K562 (cell line): ENCODE measurements at regions not wholly inside any gene's neighbourhood (a gene's known extent, or its start where the extent isn't known, plus 50 kb on each side); places are given as distances from the start of the nearest gene placed in this dataset.

ENCODE experiments used
- CBFA2T3 ChIP-seq: fragments of 450-650 bp; IDR thresholded peaks from 2 replicates; pipeline ENCODE4 v1.6.1; 2017
- CHD2 ChIP-seq: IDR thresholded peaks from 2 replicates; pipeline ENCODE4 v1.6.1; 2011; ENCODE audit warnings: low read depth, low read length
- ETV6 ChIP-seq, 3 experiments: fragments of 150-350 bp in 1 of 3; sonication (generic) in 1 of 3; formaldehyde crosslinking in 1 of 3; IDR thresholded peaks; 2 replicates each; pipeline versions ENCODE4 v1.6.1 to v1.8.0; 2014 to 2022; ENCODE audit warnings: borderline replicate concordance in 2 of 3, low read depth in 2 of 3, antibody characterized with exemption in 1 of 3, low read length in 1 of 3, mild to moderate bottlenecking in 1 of 3, missing genetic modification reagents in 1 of 3
- EZH2 ChIP-seq: IDR thresholded peaks from 2 replicates; pipeline ENCODE4 v1.6.1; 2012; ENCODE audit warnings: low read depth, mild to moderate bottlenecking, inconsistent platforms, low read length, borderline replicate concordance
- NFIC ChIP-seq: fragments of 450-650 bp; IDR thresholded peaks from 2 replicates; pipeline ENCODE4 v1.6.1; 2017; ENCODE audit warnings: mild to moderate bottlenecking, inconsistent platforms
- NR3C1 ChIP-seq: sonication (generic); formaldehyde crosslinking; IDR thresholded peaks from 2 replicates; pipeline ENCODE4 v1.8.1; 2022; ENCODE audit warnings: missing genetic modification reagents
- POLR2AphosphoS2 ChIP-seq: IDR thresholded peaks from 2 replicates; pipeline ENCODE4 v1.6.1; 2012; ENCODE audit warnings: low read length, improper control_type of control experiment
- POLR2AphosphoS5 ChIP-seq: IDR thresholded peaks from 2 replicates; pipeline ENCODE4 v1.6.1; 2011; ENCODE audit warnings: mild to moderate bottlenecking, low read depth, low read length, moderate library complexity; ENCODE audit not compliant: control insufficient read depth, insufficient read depth
- SMC3 ChIP-seq: conservative IDR thresholded peaks from 2 replicates; pipeline ENCODE4 v1.6.1; 2011; ENCODE audit warnings: low read depth, low read length, improper control_type of control experiment; ENCODE audit not compliant: insufficient read depth
- TRIM28 ChIP-seq: fragments of 450-650 bp; IDR thresholded peaks from 2 replicates; pipeline ENCODE4 v1.6.1; 2017
- TF ChIP-seq, protein P1 (sequence below), 3 experiments: IDR thresholded peaks in 2 of 3; conservative IDR thresholded peaks in 1 of 3; 2 replicates each; pipeline ENCODE4 v1.5.1; 2011 to 2012; ENCODE audit warnings: low read length in 3 of 3, mild to moderate bottlenecking in 3 of 3, control low read depth in 2 of 3, improper control_type of control experiment in 1 of 3, inconsistent platforms in 1 of 3, low read depth in 1 of 3, mixed read lengths in 1 of 3, moderate library complexity in 1 of 3; ENCODE audit not compliant: insufficient read depth in 2 of 3
- TF ChIP-seq, protein P2 (sequence below): fragments of 450-650 bp; IDR thresholded peaks from 2 replicates; pipeline ENCODE4 v1.6.1; 2016; ENCODE audit warnings: borderline replicate concordance
- TF ChIP-seq, protein P3 (sequence below): fragments of 450-650 bp; formaldehyde crosslinking; IDR thresholded peaks from 2 replicates; pipeline ENCODE4 v1.4.0; 2020; ENCODE audit warnings: mild to moderate bottlenecking
- TF ChIP-seq, protein P4 (sequence below): fragments of 250-450 bp; sonication (Bioruptor Pico); IDR thresholded peaks from 2 replicates; pipeline ENCODE4 v1.5.0; 2022; ENCODE audit warnings: mild to moderate bottlenecking

- TF ChIP-seq, protein P1, sequence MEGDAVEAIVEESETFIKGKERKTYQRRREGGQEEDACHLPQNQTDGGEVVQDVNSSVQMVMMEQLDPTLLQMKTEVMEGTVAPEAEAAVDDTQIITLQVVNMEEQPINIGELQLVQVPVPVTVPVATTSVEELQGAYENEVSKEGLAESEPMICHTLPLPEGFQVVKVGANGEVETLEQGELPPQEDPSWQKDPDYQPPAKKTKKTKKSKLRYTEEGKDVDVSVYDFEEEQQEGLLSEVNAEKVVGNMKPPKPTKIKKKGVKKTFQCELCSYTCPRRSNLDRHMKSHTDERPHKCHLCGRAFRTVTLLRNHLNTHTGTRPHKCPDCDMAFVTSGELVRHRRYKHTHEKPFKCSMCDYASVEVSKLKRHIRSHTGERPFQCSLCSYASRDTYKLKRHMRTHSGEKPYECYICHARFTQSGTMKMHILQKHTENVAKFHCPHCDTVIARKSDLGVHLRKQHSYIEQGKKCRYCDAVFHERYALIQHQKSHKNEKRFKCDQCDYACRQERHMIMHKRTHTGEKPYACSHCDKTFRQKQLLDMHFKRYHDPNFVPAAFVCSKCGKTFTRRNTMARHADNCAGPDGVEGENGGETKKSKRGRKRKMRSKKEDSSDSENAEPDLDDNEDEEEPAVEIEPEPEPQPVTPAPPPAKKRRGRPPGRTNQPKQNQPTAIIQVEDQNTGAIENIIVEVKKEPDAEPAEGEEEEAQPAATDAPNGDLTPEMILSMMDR (IDR thresholded peaks at IDR 0.05 in 2 of 3, conservative IDR thresholded peaks at IDR 0.05 in 1 of 3; ENCODE audit: insufficient read depth in 2 of 3, low read depth in 1 of 3, low read length in 3 of 3) = no peak
- TF ChIP-seq, protein P2, sequence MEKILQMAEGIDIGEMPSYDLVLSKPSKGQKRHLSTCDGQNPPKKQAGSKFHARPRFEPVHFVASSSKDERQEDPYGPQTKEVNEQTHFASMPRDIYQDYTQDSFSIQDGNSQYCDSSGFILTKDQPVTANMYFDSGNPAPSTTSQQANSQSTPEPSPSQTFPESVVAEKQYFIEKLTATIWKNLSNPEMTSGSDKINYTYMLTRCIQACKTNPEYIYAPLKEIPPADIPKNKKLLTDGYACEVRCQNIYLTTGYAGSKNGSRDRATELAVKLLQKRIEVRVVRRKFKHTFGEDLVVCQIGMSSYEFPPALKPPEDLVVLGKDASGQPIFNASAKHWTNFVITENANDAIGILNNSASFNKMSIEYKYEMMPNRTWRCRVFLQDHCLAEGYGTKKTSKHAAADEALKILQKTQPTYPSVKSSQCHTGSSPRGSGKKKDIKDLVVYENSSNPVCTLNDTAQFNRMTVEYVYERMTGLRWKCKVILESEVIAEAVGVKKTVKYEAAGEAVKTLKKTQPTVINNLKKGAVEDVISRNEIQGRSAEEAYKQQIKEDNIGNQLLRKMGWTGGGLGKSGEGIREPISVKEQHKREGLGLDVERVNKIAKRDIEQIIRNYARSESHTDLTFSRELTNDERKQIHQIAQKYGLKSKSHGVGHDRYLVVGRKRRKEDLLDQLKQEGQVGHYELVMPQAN = no peak
- TF ChIP-seq NFIC (no peak), TRIM28 (no peak), CBFA2T3 (no peak), POLR2AphosphoS5 (no peak), CHD2 (no peak), NR3C1 (no peak), POLR2AphosphoS2 (no peak), EZH2 (no peak), ETV6 (IDR thresholded peaks at IDR 0.05; ENCODE audit: borderline replicate concordance in 1 of 2, low read depth in 2 of 2, low read length in 1 of 2) (no peak), ETV6 (CRISPR knock-in tag; IDR thresholded peaks at IDR 0.05; ENCODE audit: borderline replicate concordance) (no peak), SMC3 (no peak)
- TF ChIP-seq, protein P3, sequence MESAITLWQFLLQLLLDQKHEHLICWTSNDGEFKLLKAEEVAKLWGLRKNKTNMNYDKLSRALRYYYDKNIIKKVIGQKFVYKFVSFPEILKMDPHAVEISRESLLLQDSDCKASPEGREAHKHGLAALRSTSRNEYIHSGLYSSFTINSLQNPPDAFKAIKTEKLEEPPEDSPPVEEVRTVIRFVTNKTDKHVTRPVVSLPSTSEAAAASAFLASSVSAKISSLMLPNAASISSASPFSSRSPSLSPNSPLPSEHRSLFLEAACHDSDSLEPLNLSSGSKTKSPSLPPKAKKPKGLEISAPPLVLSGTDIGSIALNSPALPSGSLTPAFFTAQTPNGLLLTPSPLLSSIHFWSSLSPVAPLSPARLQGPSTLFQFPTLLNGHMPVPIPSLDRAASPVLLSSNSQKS (CRISPR knock-in tag) = no peak
- TF ChIP-seq, protein P4, sequence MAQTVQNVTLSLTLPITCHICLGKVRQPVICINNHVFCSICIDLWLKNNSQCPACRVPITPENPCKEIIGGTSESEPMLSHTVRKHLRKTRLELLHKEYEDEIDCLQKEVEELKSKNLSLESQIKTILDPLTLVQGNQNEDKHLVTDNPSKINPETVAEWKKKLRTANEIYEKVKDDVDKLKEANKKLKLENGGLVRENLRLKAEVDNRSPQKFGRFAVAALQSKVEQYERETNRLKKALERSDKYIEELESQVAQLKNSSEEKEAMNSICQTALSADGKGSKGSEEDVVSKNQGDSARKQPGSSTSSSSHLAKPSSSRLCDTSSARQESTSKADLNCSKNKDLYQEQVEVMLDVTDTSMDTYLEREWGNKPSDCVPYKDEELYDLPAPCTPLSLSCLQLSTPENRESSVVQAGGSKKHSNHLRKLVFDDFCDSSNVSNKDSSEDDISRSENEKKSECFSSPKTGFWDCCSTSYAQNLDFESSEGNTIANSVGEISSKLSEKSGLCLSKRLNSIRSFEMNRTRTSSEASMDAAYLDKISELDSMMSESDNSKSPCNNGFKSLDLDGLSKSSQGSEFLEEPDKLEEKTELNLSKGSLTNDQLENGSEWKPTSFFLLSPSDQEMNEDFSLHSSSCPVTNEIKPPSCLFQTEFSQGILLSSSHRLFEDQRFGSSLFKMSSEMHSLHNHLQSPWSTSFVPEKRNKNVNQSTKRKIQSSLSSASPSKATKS (CRISPR knock-in tag) = no peak
Measured at GRCh38 chr4:123121241-123121907, 199.0 kb upstream of the NUDT6 start.
